Mucosa of rectum (tissue), 2 donors: ENCODE measurements at regions not wholly inside any gene's neighbourhood (a gene's known extent, or its start where the extent isn't known, plus 50 kb on each side); places are given as distances from the start of the nearest gene placed in this dataset.
A peak's percentile ranks its signal among the peaks of the same experiment; 100 is the strongest.

ENCODE experiments used
- H3K27ac ChIP-seq, 2 donors: one replicate each; pipeline ENCODE4 v1.7.0; 2013; ENCODE audit warnings: inconsistent platforms in 2 of 2, low read depth in 2 of 2, low read length in 2 of 2
- H3K27me3 ChIP-seq, 2 donors: one replicate each; pipeline ENCODE4 v1.7.0; 2013; ENCODE audit warnings: low read length in 2 of 2; ENCODE audit not compliant: control insufficient read depth in 2 of 2, insufficient read depth in 2 of 2
- H3K36me3 ChIP-seq, 2 donors: one replicate each; pipeline ENCODE4 v1.7.0; 2013; ENCODE audit warnings: low read length in 2 of 2; ENCODE audit not compliant: control insufficient read depth in 2 of 2, insufficient read depth in 2 of 2
- H3K4me1 ChIP-seq, 2 donors: one replicate each; pipeline ENCODE4 v1.7.0; 2013; ENCODE audit warnings: low read length in 2 of 2, mild to moderate bottlenecking in 1 of 2; ENCODE audit not compliant: control insufficient read depth in 2 of 2, insufficient read depth in 2 of 2
- H3K4me3 ChIP-seq, 2 donors: one replicate each; pipeline ENCODE4 v1.7.0; 2013; ENCODE audit warnings: low read length in 2 of 2
- H3K9ac ChIP-seq, 2 donors: one replicate each; pipeline ENCODE4 v1.7.0; 2013; ENCODE audit warnings: low read length in 2 of 2, low read depth in 1 of 2, mild to moderate bottlenecking in 1 of 2
- H3K9me3 ChIP-seq, 2 donors: one replicate each; pipeline ENCODE4 v1.7.0; 2013; ENCODE audit warnings: low read length in 2 of 2; ENCODE audit not compliant: control insufficient read depth in 2 of 2
- donor health status: healthy.
- donor health status: Normal muscosa, but diverticular disease.

DNA sequence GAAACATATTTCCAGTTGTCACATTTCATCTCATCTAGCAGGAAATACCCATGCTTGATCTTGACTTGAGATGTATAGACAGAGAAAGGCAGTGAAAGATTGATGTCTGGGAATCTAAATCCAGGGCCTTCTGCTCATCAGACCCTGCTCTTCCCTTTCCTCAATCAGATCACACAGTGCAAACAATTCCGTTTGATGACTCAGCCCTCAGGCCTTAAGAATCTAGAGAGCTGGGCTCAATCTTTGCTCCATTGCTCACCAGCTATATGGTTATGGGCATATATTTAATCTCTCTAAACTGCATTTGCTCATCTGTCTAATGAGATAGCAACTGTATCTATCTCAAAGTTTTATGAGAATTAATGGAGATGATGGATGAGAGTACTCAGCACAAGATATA lies 201.8 kb upstream of the CCDC196 start:
- Histone ChIP-seq H3K27me3 (no peaks in the 10 kb centered on the region), H3K4me1 (no peaks in the 10 kb centered on the region), H3K9me3 (no peaks in the 10 kb centered on the region), H3K27ac (no peak overlapping the region), H3K4me3 (no peak overlapping the region), H3K9ac (no peak overlapping the region), H3K36me3 (no peaks in the 10 kb centered on the region)

DNA sequence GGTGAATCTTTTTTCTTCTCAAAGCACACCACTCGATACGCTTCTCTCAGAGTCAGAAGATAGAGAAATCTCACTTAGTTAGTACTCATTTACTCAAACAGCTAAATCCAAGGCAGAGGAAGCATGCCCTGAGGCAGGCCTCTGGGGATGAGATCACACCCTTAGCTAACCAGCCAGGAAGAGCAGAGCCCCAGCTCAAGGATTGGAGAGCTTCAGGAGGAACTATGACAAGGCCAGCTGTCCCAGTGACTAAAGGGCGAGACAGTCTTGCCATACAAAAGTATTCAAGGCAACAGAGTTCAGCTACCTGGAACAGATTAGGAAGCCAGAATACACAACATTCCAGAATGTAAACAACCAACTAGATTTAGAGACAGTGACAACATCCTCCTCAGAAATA lies 197.7 kb upstream of the CCDC196 start:
- Histone ChIP-seq H3K9ac (no peak overlapping the region), H3K27ac (no peak overlapping the region), H3K9me3 (no peaks in the 10 kb centered on the region), H3K4me3 (no peak overlapping the region), H3K36me3 (no peaks in the 10 kb centered on the region), H3K27me3 (no peaks in the 10 kb centered on the region), H3K4me1 (no peaks in the 10 kb centered on the region)

GRCh38 chr14:66291756-66292155 lies 194.4 kb upstream of the CCDC196 start:
- Histone ChIP-seq H3K4me3 (no peak overlapping the region), H3K9ac (no peak overlapping the region), H3K36me3 (no peaks in the 10 kb centered on the region), H3K27me3 (no peaks in the 10 kb centered on the region), H3K4me1 (no peaks in the 10 kb centered on the region), H3K9me3 (no peaks in the 10 kb centered on the region), H3K27ac (no peak overlapping the region)

- Histone ChIP-seq H3K9ac (no peak overlapping the region), H3K36me3 (no peaks in the 10 kb centered on the region), H3K27ac (no peak overlapping the region), H3K4me1 (no peaks in the 10 kb centered on the region), H3K4me3 (peak overlapping the region in 1 of 2 donors; percentile 34), H3K9me3 (no peaks in the 10 kb centered on the region), H3K27me3 (no peaks in the 10 kb centered on the region)
Observed at GRCh38 chr14:66293533-66294105, 192.6 kb upstream of the CCDC196 start.

GRCh38 chr14:66295386-66295785 lies 190.8 kb upstream of the CCDC196 start:
- H3K4me1 ChIP-seq = no peaks in the 10 kb centered on the region
- H3K9ac ChIP-seq = no peak overlapping the region
- H3K27ac ChIP-seq = no peak overlapping the region
- no peaks in the 10 kb centered on the region for H3K27me3 ChIP-seq
- H3K36me3 ChIP-seq = no peaks in the 10 kb centered on the region
- no peak overlapping the region for H3K4me3 ChIP-seq
- H3K9me3 ChIP-seq = no peaks in the 10 kb centered on the region

DNA sequence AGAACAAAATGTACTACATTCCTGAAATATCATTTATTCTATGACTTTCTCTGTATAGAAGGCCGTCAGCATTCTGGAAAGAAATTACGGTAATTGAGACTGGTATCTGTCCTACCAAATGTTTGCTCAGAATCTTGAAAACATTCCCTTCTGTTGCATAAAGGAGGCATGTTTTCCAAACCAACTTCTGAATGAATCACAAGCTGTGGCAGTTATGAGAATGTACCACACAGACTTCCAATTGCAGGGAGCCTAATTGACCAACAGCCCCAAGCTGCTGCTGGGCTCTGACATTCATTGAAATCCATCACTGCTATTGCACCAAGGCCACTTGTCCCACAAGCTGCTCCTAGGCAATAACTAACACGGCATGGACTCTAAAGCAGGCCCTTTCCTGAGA lies 185.3 kb upstream of the CCDC196 start:
- H3K9me3 ChIP-seq = no peaks in the 10 kb centered on the region
- no peak overlapping the region for H3K27ac ChIP-seq
- H3K4me3 ChIP-seq = no peak overlapping the region

DNA sequence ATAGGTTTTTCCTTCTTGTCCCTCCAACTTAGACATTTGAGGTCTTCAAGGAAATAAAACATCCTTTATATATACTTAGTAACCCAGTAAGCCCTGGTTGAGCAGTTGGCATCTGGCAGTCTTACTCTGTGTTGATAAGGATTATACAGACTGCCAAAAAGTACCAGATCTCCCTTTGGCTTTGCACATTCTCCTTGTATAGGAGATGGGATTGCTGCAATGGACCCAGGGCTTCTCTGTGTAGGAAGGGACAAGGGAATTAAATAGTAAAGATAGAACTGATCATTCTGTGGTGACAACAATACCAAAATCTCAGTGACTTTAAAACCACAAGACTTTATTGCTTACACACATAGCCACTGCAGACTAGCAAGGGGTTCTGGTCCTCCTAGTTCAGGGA lies 180.1 kb upstream of the CCDC196 start:
- Histone ChIP-seq H3K9ac (no peak overlapping the region), H3K4me3 (no peak overlapping the region), H3K9me3 (no peaks in the 10 kb centered on the region), H3K36me3 (no peaks in the 10 kb centered on the region), H3K27me3 (no peaks in the 10 kb centered on the region), H3K27ac (no peak overlapping the region), H3K4me1 (no peaks in the 10 kb centered on the region)

More for the DNA sequence above, 185.3 kb upstream of the CCDC196 start:
- H3K9ac ChIP-seq = no peak overlapping the region
- H3K27me3 ChIP-seq = no peaks in the 10 kb centered on the region
- no peaks in the 10 kb centered on the region for H3K4me1 ChIP-seq
- H3K36me3 ChIP-seq = no peaks in the 10 kb centered on the region

GRCh38 chr14:66311058-66311457 lies 175.1 kb upstream of the CCDC196 start:
- Histone ChIP-seq H3K27ac (no peak overlapping the region), H3K27me3 (no peaks in the 10 kb centered on the region), H3K9ac (no peak overlapping the region), H3K4me3 (no peak overlapping the region), H3K4me1 (no peaks in the 10 kb centered on the region), H3K9me3 (no peaks in the 10 kb centered on the region), H3K36me3 (no peaks in the 10 kb centered on the region)

DNA sequence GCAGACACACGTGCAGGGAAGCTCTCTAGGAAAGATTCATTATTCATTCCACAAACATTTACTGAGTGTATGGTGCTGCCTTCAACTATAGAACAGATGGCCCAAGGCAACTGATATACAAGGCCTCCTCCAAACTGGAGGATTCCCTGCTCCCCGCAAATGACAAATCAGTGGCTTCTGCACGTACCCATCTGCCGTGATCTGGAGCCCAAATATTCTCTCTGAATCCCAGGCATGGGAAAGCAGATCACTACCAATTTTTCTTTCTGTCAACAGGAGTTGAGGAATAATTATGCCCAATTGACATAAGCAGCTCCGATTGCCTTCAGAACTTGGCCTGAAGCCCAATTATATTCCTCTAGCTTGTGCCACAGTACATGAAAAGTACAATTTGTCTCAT lies 174.2 kb upstream of the CCDC196 start:
- Histone ChIP-seq H3K4me1 (no peaks in the 10 kb centered on the region), H3K4me3 (no peak overlapping the region), H3K9ac (no peak overlapping the region)

GRCh38 chr14:66312451-66312850 lies 173.7 kb upstream of the CCDC196 start:
- H3K9ac ChIP-seq = no peak overlapping the region
- H3K36me3 ChIP-seq = no peaks in the 10 kb centered on the region
- H3K4me3 ChIP-seq = no peak overlapping the region
- H3K4me1 ChIP-seq = no peaks in the 10 kb centered on the region
- H3K9me3 ChIP-seq = no peaks in the 10 kb centered on the region
- H3K27me3 ChIP-seq = no peaks in the 10 kb centered on the region
- no peak overlapping the region for H3K27ac ChIP-seq

More for the DNA sequence above, 174.2 kb upstream of the CCDC196 start:
- H3K27me3 ChIP-seq = no peaks in the 10 kb centered on the region
- no peaks in the 10 kb centered on the region for H3K9me3 ChIP-seq
- no peak overlapping the region for H3K27ac ChIP-seq
- no peaks in the 10 kb centered on the region for H3K36me3 ChIP-seq

DNA sequence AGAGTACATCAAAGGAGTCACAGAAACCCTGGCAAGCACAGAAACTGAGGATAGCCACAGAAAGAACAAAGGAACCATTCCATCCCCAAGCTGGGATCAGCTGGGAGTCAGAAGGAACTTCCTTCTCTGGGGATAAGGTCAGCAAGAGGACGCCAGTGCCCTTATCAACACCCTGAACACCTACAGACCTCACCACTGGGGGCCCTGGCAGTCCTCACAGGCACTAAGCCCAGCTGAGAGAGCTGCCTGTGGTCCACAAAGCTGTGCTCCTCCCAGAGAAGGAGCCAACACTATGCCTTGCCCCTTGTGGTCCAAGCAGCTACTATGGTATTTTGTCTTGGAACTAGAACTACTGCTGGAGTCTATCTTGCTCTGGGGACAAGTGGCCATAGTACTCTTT lies 171.1 kb upstream of the CCDC196 start:
- Histone ChIP-seq H3K27ac (no peak overlapping the region), H3K9me3 (no peaks in the 10 kb centered on the region), H3K27me3 (no peaks in the 10 kb centered on the region)

More for the DNA sequence above, 171.1 kb upstream of the CCDC196 start:
- no peak overlapping the region for H3K4me3 ChIP-seq
- H3K36me3 ChIP-seq = no peaks in the 10 kb centered on the region
- H3K9ac ChIP-seq = no peak overlapping the region
- H3K4me1 ChIP-seq = no peaks in the 10 kb centered on the region
